ENCODE measurements at regions not wholly inside any gene's neighbourhood (a gene's known extent, or its start where the extent isn't known, plus 50 kb on each side); places are given as distances from the start of the nearest gene placed in this dataset.

GRCh38 chrX:30504309-30504708 is 73.3 kb downstream of the TASL start:
- H3K4me3 ChIP-seq (ENCODE audit: low read length), result no peak overlapping the region
- TF ChIP-seq CTCF (conservative IDR thresholded peaks at IDR 0.05; ENCODE audit: low read length), result peak; percentile 52
- peak; percentile 27 for DNase-seq (ENCODE audit: low read depth)

- no peak overlapping the region for H3K4me3 ChIP-seq (ENCODE audit: low read length)
- no peak for DNase-seq (ENCODE audit: low read depth)
- TF ChIP-seq CTCF (conservative IDR thresholded peaks at IDR 0.05; ENCODE audit: low read length), result no peak
Observed at GRCh38 chrX:30495468-30495867, 82.1 kb downstream of the TASL start.

- H3K4me3 ChIP-seq (ENCODE audit: low read length), result no peak overlapping the region
- no peak for DNase-seq (ENCODE audit: low read depth)
- no peak for TF ChIP-seq CTCF (conservative IDR thresholded peaks at IDR 0.05; ENCODE audit: low read length)
Observed at GRCh38 chrX:30493348-30493747, 84.2 kb downstream of the TASL start.

- no peak for TF ChIP-seq CTCF (conservative IDR thresholded peaks at IDR 0.05; ENCODE audit: low read length)
- DNase-seq (ENCODE audit: low read depth), result no peak
- no peak overlapping the region for H3K4me3 ChIP-seq (ENCODE audit: low read length)
Observed at GRCh38 chrX:30489323-30489722, 88.2 kb downstream of the TASL start.

GRCh38 chrX:30488092-30488491 is 89.5 kb downstream of the TASL start:
- no peak overlapping the region for H3K4me3 ChIP-seq (ENCODE audit: low read length)
- peak; percentile 11 for DNase-seq (ENCODE audit: low read depth)
- TF ChIP-seq CTCF (conservative IDR thresholded peaks at IDR 0.05; ENCODE audit: low read length), result peak; percentile 42

GRCh38 chrX:30483996-30484395 is 93.6 kb downstream of the TASL start:
- DNase-seq (ENCODE audit: low read depth), result no peak
- TF ChIP-seq CTCF (conservative IDR thresholded peaks at IDR 0.05; ENCODE audit: low read length), result no peak
- no peak overlapping the region for H3K4me3 ChIP-seq (ENCODE audit: low read length)

- no peak overlapping the region for H3K4me3 ChIP-seq (ENCODE audit: low read length)
- no peak for DNase-seq (ENCODE audit: low read depth)
- TF ChIP-seq CTCF (conservative IDR thresholded peaks at IDR 0.05; ENCODE audit: low read length), result no peak
Observed at GRCh38 chrX:30468471-30468870, 109.1 kb downstream of the TASL start.
